HepG2 (cell line): ENCODE measurements at regions not wholly inside any gene's neighbourhood (a gene's known extent, or its start where the extent isn't known, plus 50 kb on each side); places are given as distances from the start of the nearest gene placed in this dataset.
A peak's percentile ranks its signal among the peaks of the same experiment; 100 is the strongest.

Experiments
- ATAC-seq: fragments of 200-7000 bp; cut with Tn5 transposase; 3 replicates; pipeline ENCODE4 v1.9.1; 2020; ENCODE audit warnings: mild to moderate bottlenecking, moderate library complexity
- BruUV-seq: library from RNA; stranded (reverse); fragments of 400-500 nt; replicated peaks from 2 replicates; lab custom pipeline; 2021; lab: Mats Ljungman, UMichigan
- CTCF ChIA-PET: fragments of 300-600 bp; formaldehyde crosslinking; extraction: SDS; loops from one replicate; lab custom pipeline; 2021; ENCODE audit warnings: low total read pairs, inconsistent platforms, low intra/inter-chr PET ratio; lab: Yijun Ruan, JAX
- POLR2A ChIA-PET: fragments of 350-600 bp; sonication (Branson Sonifier 250); formaldehyde crosslinking; loops from one replicate; lab custom pipeline; 2020; ENCODE audit warnings: antibody characterized with exemption, inconsistent platforms; lab: Yijun Ruan, JAX
- DNase-seq: peaks from one replicate; pipeline ENCODE4 v3.0.0-alpha.2; 2015; ENCODE audit warnings: low spot score
- FAIRE-seq: peaks from 3 replicates; lab custom pipeline; 2011; peaks lifted over from hg19 to GRCh38; lab: Jason Lieb, UNC
- H2AFZ ChIP-seq: one replicate; pipeline ENCODE4 v1.6.1; 2011; ENCODE audit warnings: low read length, inconsistent platforms
- H3K27ac ChIP-seq: fragments of 300-600 bp; 3 replicates; pipeline ENCODE4 v1.8.0; 2011; ENCODE audit warnings: mixed run types, mild to moderate bottlenecking, mixed read lengths, low read length, inconsistent platforms; ENCODE audit not compliant: insufficient read depth; ENCODE audit errors: extremely low read length
- H3K27me3 ChIP-seq, 2 experiments: fragments of 200-600 bp in 1 of 2; 2 replicates in 1 of 2; 3 replicates in 1 of 2; pipeline versions ENCODE4 v1.6.0 to v1.8.0; 2011; ENCODE audit warnings: low read length in 2 of 2, mild to moderate bottlenecking in 2 of 2, moderate library complexity in 2 of 2, inconsistent platforms in 1 of 2; ENCODE audit not compliant: insufficient read depth in 2 of 2, control insufficient read depth in 1 of 2
- H3K36me3 ChIP-seq, 2 experiments: fragments of 200-600 bp in 1 of 2; replicated peaks in 1 of 2; 2 replicates in 1 of 2; 3 replicates in 1 of 2; pipeline versions ENCODE4 v1.5.1 to v1.8.0; 2011; ENCODE audit warnings: low read length in 2 of 2, inconsistent platforms in 1 of 2; ENCODE audit not compliant: insufficient read depth in 2 of 2, control insufficient read depth in 1 of 2
- H3K4me1 ChIP-seq: 2 replicates; pipeline ENCODE4 v1.5.1; 2012; ENCODE audit warnings: low read length, inconsistent platforms; ENCODE audit not compliant: insufficient read depth
- H3K4me2 ChIP-seq: 2 replicates; pipeline ENCODE4 v1.6.0; 2011; ENCODE audit warnings: low read depth, low read length, inconsistent platforms
- H3K4me3 ChIP-seq, 3 experiments: fragments of 200-600 bp in 1 of 3; sonication (generic), shearing (Covaris generic) in 1 of 3; replicated peaks in 1 of 3; 2 replicates each; pipeline ENCODE4 v1.5.1; 2011 to 2016; ENCODE audit warnings: low read length in 3 of 3, inconsistent platforms in 2 of 3, low read depth in 2 of 3, mild to moderate bottlenecking in 2 of 3, control low read depth in 1 of 3, mixed read lengths in 1 of 3; ENCODE audit not compliant: insufficient read depth in 1 of 3
- H3K79me2 ChIP-seq: one replicate; pipeline ENCODE4 v1.6.1; 2011; ENCODE audit warnings: low read length, inconsistent platforms; ENCODE audit not compliant: insufficient read depth
- H3K9ac ChIP-seq: 2 replicates; pipeline ENCODE4 v1.6.0; 2011; ENCODE audit warnings: mild to moderate bottlenecking, low read depth, low read length, inconsistent platforms; ENCODE audit not compliant: insufficient read depth
- H3K9me3 ChIP-seq: 2 replicates; pipeline ENCODE4 v1.5.1; 2012; ENCODE audit warnings: mild to moderate bottlenecking, low read length
- H4K20me1 ChIP-seq: 2 replicates; pipeline ENCODE4 v1.6.0; 2011; ENCODE audit warnings: inconsistent platforms, mild to moderate bottlenecking, low read length, moderate library complexity; ENCODE audit not compliant: insufficient read depth
- ATF2 ChIP-seq: sonication (generic); formaldehyde crosslinking; IDR thresholded peaks from 2 replicates; pipeline ENCODE4 v1.4.0; 2020; ENCODE audit warnings: missing genetic modification reagents
- FOXJ3 ChIP-seq: sonication (generic); formaldehyde crosslinking; IDR thresholded peaks from 2 replicates; pipeline ENCODE4 v1.4.0; 2020; ENCODE audit warnings: missing genetic modification reagents, mild to moderate bottlenecking, borderline replicate concordance
- JUNB ChIP-seq: sonication (generic); formaldehyde crosslinking; IDR thresholded peaks from 2 replicates; pipeline ENCODE4 v1.8.0; 2022; ENCODE audit warnings: missing genetic modification reagents, mild to moderate bottlenecking, borderline replicate concordance
- MAFK ChIP-seq, 2 experiments: IDR thresholded peaks in 1 of 2; conservative IDR thresholded peaks in 1 of 2; 2 replicates each; pipeline ENCODE4 v1.6.1; 2011; ENCODE audit warnings: improper control_type of control experiment in 2 of 2, low read length in 2 of 2
- PITX1 ChIP-seq: sonication (generic); formaldehyde crosslinking; IDR thresholded peaks from 2 replicates; pipeline ENCODE4 v1.5.1; 2020; ENCODE audit warnings: mild to moderate bottlenecking, missing genetic modification reagents
- SALL1 ChIP-seq: sonication (generic); formaldehyde crosslinking; IDR thresholded peaks from 2 replicates; pipeline ENCODE4 v1.8.0; 2022; ENCODE audit warnings: mild to moderate bottlenecking, missing genetic modification reagents
- SMC3 ChIP-seq: IDR thresholded peaks from 2 replicates; pipeline ENCODE4 v1.6.1; 2011; ENCODE audit warnings: low read length, improper control_type of control experiment
- ZBTB4 ChIP-seq: sonication (generic); formaldehyde crosslinking; IDR thresholded peaks from 2 replicates; pipeline ENCODE4 v1.4.0; 2020; ENCODE audit warnings: missing genetic modification reagents, mild to moderate bottlenecking, borderline replicate concordance
- ZMYM3 ChIP-seq: sonication (generic); formaldehyde crosslinking; IDR thresholded peaks from 2 replicates; pipeline ENCODE4 v1.5.1; 2020; ENCODE audit warnings: mild to moderate bottlenecking, missing genetic modification reagents
- whole genome bisulfite sequencing: methylation state at CpG from one replicate; pipeline ENCODE4 v1.1.6; 2017; ENCODE audit warnings: low lambda C conversion rate; 5-methylcytosine and 5-hydroxymethylcytosine counted together
- in situ Hi-C: cut with HindIII; loops from 2 replicates; pipeline ENCODE4 v1.10.0; 2017; ENCODE audit warnings: low pct_unique_long_range_greater_than_20kb; ENCODE audit not compliant: extremely low pct_ligation_motif_present
- intact Hi-C: fragments of 100-400 bp; cut with micrococcal nuclease; formaldehyde crosslinking; loops from one replicate; pipeline ENCODE4 v1.10.0; 2022; ENCODE audit not compliant: unreplicated experiment
- TF ChIP-seq, protein P1 (sequence below): sonication (generic); formaldehyde crosslinking; IDR thresholded peaks from 2 replicates; pipeline ENCODE4 v1.5.0; 2020; ENCODE audit warnings: missing genetic modification reagents, mild to moderate bottlenecking, borderline replicate concordance
- TF ChIP-seq, protein P2 (sequence below): sonication (generic); formaldehyde crosslinking; IDR thresholded peaks from 2 replicates; pipeline ENCODE4 v1.4.0; 2020; ENCODE audit warnings: mild to moderate bottlenecking, missing genetic modification reagents, borderline replicate concordance

DNA sequence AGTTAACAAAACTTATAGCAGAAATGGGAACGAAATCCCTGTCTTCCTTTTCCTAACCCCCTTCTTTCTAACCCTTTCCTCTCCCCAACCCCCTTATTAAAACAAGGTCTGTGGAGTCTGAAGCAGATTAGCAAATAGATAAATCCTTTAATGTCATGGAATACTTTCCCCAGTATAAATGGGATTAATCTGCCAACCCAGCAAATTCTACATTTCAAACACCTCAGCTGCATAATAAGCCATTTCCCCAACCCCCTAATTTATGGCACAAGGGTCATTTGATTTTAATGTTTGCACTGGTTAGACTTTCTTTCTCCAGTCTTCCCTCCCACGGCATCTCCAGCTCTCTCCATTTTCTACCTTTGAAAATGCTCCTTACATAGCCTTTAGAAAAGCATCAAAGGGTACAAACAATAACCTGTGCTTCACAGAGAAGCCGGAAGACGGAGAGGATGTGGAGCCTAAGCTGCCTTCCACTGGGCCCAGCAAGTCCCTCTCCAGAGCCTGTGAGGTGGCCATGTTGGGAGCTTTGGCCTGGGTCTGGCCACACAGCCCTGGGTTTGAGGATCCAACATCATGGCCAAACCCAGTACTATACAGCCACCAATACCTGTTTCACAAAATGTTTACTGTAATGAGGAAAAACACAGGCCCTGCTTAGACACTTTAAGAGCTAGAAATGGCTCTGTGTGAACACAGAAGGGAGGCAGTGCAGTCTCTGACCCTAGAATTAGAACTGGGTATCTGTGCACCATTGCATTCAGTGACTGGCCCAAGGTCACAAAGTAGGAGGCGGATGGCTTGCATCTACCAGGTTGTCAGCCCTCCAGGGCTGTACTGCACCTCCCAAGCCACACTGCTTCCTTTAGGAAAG lies 56.9 kb upstream of the SPRY1 start (continued):
- TF ChIP-seq MAFK (conservative IDR thresholded peaks at IDR 0.05 in 1 of 2, IDR thresholded peaks at IDR 0.05 in 1 of 2; ENCODE audit: low read length in 2 of 2) (peak; percentile 31 to 38; a peak in 2 of 4 replicates), ZMYM3 (peak; percentile 44; the same call in 1 of the 2 replicates)
- TF ChIP-seq, protein P1, sequence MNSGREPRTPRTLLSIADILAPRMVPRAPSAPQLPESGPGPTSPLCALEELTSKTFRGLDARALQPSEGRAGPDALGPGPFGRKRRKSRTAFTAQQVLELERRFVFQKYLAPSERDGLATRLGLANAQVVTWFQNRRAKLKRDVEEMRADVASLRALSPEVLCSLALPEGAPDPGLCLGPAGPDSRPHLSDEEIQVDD (CRISPR knock-in tag): no peak

DNA sequence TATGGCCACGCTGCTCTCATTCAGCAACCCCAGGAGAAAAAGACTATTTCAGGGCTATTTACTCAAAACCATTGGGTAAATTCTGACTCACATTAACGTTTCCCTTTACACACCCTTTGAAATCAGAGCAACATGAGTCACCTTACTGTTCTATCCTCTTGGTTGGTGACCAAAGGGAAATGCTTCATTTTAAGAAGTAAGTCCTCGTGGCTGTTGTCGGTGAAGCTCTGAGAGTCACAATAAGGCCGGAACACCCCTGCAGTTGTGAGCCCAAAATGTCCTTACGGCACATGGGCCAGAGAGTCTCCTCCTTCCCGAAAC lies 56.3 kb upstream of the SPRY1 start:
- H3K4me3 ChIP-seq: no peak overlapping the region
- POLR2A ChIA-PET: interaction anchor here (1.5 kb wide), 1 partner anchor 9 kb away, joined by 6 read pairs; no protein-coding TSS in a partner anchor
- no peak overlapping the region; the same call in 1 of the 2 replicates for H3K4me2 ChIP-seq
- DNase-seq (peak; percentile 78), ATAC-seq (peak; percentile 78; the same call in 2 of the 3 replicates), FAIRE-seq (no peak)
- WGBS: 36% methylated on average over 7 of the region's 7 CpGs
- H3K27me3 ChIP-seq: no peaks in the 10 kb centered on the region
- H3K36me3 ChIP-seq: no peaks in the 10 kb centered on the region
- H3K4me1 ChIP-seq: peaks cover 65% of the 10 kb centered on the region
- no peaks in the 10 kb centered on the region for H3K9me3 ChIP-seq
- BruUV-seq: no TSS peak
- in situ Hi-C loops (no loop called here), intact Hi-C loops (no loop called here)
- H3K27ac ChIP-seq: peak overlapping the region; percentile 43
- H4K20me1 ChIP-seq: no peaks in the 10 kb centered on the region
- no peak overlapping the region for H3K9ac ChIP-seq
- H2AFZ ChIP-seq: no peak overlapping the region
- CTCF ChIA-PET: no interaction called here
- no peaks in the 10 kb centered on the region for H3K79me2 ChIP-seq
- no peak for TF ChIP-seq SMC3
- TF ChIP-seq PITX1 (CRISPR knock-in tag): no peak
- no peak for TF ChIP-seq FOXJ3 (CRISPR knock-in tag)
- TF ChIP-seq SALL1 (CRISPR knock-in tag): 0 out of 2 replicates have a peak, but pooled peaks have one; percentile 14
- no peak for TF ChIP-seq ATF2 (CRISPR knock-in tag)
- TF ChIP-seq, protein P2, sequence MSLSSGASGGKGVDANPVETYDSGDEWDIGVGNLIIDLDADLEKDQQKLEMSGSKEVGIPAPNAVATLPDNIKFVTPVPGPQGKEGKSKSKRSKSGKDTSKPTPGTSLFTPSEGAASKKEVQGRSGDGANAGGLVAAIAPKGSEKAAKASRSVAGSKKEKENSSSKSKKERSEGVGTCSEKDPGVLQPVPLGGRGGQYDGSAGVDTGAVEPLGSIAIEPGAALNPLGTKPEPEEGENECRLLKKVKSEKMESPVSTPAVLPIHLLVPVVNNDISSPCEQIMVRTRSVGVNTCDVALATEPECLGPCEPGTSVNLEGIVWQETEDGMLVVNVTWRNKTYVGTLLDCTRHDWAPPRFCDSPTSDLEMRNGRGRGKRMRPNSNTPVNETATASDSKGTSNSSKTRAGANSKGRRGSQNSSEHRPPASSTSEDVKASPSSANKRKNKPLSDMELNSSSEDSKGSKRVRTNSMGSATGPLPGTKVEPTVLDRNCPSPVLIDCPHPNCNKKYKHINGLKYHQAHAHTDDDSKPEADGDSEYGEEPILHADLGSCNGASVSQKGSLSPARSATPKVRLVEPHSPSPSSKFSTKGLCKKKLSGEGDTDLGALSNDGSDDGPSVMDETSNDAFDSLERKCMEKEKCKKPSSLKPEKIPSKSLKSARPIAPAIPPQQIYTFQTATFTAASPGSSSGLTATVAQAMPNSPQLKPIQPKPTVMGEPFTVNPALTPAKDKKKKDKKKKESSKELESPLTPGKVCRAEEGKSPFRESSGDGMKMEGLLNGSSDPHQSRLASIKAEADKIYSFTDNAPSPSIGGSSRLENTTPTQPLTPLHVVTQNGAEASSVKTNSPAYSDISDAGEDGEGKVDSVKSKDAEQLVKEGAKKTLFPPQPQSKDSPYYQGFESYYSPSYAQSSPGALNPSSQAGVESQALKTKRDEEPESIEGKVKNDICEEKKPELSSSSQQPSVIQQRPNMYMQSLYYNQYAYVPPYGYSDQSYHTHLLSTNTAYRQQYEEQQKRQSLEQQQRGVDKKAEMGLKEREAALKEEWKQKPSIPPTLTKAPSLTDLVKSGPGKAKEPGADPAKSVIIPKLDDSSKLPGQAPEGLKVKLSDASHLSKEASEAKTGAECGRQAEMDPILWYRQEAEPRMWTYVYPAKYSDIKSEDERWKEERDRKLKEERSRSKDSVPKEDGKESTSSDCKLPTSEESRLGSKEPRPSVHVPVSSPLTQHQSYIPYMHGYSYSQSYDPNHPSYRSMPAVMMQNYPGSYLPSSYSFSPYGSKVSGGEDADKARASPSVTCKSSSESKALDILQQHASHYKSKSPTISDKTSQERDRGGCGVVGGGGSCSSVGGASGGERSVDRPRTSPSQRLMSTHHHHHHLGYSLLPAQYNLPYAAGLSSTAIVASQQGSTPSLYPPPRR: no peak
- TF ChIP-seq JUNB (CRISPR knock-in tag): peak; percentile 55; the same call in 1 of the 2 replicates
- no peak for TF ChIP-seq ZBTB4 (CRISPR knock-in tag)
